GM18502 (cell line): ENCODE measurements at regions not wholly inside any gene's neighbourhood (a gene's known extent, or its start where the extent isn't known, plus 50 kb on each side); places are given as distances from the start of the nearest gene placed in this dataset.
A peak's percentile ranks its signal among the peaks of the same experiment; 100 is the strongest.
"Not testable (repeated sequence)": the region's sequence is repeated elsewhere in the genome, so short reads cannot be mapped to it uniquely, and the experiment has no call there.

Source experiments
- ATAC-seq: cut with Tn5 transposase; IDR thresholded peaks from one replicate; pipeline ENCODE4 v1.9.1; 2021; ENCODE audit warnings: mild to moderate bottlenecking; ENCODE audit not compliant: unreplicated experiment, poor library complexity

DNA sequence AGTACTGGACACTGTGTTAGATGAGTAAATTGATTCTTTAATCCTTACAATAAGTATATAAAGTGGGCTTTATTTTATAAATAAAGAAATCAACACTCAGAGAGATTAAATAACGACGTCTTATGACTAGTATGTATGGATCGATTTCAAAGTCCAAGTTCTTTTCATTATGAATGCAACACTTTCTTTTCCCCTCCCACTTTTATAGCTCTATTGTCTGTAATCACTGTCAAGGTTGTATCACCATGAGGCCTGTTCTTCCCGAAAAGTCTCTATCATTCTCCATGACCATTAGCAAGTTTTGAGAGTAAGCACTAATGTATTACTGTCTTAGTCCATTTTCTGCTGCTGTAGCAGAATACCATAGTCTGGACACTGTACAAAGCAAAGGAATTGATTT, 228.4 kb downstream of the TLR4 start:
- no peak for ATAC-seq

DNA sequence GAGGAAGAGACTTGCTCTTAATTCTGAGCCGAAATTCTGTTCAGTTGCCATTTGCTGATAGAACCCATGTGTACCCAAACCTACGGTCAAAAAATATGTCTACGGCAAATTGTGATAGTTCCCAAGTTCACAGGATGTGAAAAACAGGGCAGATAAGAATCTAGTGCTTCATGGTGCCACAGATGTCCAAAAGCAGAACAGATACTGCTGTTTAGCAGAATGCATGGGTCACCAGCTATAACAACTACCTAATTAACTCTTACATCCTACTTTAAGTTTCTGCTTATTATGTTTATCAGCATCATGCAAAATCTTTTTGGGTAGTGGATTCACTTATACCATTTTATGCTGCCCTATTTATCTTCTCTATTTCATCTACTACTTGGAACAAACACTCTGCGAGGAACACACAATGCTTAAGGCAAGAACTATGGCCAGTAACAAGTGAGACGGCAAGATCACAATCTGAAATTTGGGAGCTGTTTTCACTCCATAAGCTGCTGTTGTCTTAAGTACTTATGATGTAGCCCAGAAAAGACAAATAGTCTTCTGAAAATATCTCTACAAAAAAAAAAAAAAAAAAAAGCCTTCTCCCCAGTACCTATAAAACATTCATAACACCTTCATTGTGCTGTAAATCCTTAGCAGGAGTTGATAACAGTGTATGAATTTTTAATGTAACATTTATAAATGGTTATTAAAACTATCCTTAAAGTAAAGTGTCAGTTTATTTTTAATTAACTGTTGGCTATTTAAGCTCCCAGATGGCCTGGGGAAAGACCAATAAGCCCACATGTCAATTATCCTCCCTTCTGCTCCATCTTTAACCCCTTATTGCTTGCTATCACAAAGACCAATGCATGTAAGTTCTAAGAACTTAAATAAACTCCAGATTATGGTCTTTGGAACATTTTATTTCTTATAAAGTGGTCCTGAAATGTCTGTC, 232.3 kb downstream of the TLR4 start:
- ATAC-seq, result peak; percentile 100

DNA sequence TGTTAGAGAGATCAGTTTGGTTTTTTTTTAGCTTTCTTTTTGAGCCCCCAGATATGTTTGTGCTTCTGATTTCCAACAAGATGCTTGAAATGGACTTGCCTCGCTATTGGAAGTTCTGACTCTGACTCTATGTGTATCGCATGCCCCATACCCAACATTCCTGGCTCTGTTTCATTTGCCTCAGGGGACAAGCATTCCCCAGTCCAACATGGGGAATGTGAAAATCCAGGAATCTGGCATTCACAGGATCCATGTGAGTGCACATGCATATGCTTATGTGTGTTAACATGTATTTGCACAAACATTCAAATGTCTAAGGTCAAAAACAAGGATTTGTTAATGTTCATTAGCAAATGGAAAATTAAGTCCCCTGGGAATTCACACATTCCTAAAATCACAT, 233.9 kb downstream of the TLR4 start:
- ATAC-seq, result no peak

DNA sequence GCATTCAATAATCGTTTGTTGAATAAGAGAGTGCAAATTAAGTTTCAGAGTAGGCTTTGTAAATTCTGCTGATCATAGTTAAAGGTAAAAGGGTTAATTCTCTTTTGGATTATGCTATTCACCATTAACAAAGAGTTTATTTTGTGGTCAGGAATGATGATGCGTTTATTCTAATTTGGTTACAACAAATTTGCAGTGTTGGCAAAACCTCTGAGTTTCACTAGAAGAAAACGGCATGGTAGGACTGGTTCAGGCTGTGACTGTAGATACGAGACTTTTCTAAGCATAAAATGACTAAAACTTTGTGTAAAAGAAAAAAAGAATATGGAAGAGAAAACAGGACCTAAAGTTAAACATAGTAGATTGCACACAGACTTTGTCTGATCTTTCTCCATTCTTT, 234.7 kb downstream of the TLR4 start:
- no peak for ATAC-seq

DNA sequence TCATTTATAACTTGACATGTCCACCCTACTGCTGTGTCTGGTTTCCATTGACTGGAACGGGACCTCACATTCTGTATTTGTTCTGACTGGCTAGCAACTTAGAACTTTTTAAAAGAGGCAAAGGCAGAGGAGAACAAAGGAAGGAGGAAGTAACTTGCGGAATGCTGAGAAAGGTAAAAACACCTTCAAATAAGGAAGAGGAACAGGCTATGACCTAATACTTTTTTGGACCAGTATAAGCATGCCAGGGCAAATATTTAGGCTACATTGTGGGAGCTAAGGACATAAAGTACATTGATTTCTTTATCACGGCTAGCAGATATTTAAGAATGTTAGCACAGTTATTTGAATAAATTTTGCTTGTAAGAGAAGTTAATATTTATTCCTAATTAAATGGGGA, 240.5 kb downstream of the TLR4 start:
- not testable (repeated sequence) for ATAC-seq

DNA sequence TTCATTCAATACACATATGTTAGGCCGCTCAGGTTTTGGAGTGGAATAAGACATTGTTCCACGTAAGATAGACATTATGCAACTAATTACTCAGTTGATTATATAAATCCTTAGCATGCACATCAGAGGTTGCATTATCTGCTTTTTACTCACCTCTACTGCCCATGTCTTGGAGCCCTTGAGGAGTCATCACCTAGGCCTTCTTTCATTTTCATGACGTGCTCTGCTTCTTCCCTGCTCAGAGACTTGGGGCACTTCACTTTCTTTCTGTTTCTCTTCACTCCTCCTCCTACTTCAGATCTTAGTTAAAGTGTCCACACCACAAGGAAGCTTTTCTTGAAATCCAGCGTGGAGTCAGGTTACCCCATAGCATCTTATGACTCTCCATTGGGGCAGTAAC, 241.1 kb downstream of the TLR4 start:
- ATAC-seq, result peak; percentile 50

DNA sequence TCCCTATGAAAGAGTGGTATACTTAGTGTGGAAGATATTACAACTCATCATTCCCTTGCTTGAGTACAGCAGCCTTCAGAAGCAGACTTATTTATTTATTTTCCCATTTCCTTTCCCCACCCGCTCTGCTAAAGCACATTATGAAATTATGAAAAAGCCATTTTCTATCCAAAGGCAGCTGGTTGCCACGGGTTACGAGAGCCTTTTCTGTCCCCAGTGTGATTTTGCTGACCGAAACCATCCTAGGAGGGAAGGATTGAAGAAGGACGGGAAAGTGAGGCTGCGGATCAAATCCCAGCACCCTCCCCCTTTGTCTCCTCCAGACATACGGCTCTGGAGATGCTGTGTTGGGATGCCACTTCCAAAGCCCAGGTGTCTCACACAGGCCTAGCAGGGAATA, 246.9 kb downstream of the TLR4 start:
- ATAC-seq, result no peak

DNA sequence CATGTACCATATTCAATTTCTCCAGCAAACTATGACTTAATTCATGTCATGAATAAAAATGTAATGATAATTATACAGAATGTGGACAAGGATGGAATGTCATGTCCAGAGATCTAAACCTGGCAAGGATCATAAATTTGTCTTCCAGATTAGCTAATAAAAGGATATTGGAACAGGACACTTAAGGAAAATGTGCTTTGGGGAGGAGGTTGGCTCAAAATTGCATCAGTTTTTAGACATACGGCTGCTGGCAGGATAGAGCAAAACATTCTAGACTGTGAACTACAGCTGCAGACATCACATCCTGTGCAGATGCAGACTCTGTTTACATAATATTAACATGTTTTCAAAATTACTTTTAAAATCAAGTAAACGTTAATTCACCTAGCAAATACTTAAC, 248.4 kb downstream of the TLR4 start:
- no peak for ATAC-seq

DNA sequence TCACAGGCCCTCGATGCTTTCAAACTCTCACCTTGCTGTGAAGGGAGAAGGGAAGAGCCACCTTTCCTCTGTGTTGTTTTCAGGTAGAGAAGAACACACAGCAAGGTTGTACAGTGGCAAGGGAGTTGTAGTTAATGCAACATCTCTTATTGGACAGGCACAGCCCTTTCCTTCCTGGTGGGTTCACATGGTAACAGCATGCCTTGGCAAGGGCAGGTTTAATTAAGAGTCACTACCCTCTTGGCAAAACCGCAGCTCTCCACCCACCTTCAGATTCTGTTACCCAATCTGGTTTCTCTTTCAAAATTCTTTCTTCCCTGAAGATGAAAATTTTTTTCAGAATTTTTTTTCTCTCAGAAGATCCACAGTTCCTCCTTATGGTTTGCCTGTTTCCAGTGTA, 253.1 kb downstream of the TLR4 start:
- ATAC-seq, result no peak

DNA sequence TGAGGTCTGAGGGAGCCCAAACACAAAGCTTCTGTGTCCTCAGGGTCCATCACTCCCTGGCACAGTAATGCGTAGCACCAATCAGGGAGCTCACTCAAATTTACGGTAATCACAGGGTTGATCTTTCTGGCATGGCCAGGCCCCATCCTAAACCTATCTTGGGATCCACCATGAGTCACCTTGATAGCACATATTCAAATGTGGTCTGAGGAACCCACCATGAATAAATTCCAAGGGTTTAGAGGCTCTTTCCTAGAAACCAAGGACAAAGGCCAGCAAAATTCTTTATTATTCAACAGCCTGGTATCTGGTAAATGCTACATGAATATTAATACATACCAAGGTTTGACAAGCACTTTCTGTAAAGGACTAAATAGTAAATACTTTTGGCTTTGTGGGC, 254.5 kb downstream of the TLR4 start:
- no peak for ATAC-seq

DNA sequence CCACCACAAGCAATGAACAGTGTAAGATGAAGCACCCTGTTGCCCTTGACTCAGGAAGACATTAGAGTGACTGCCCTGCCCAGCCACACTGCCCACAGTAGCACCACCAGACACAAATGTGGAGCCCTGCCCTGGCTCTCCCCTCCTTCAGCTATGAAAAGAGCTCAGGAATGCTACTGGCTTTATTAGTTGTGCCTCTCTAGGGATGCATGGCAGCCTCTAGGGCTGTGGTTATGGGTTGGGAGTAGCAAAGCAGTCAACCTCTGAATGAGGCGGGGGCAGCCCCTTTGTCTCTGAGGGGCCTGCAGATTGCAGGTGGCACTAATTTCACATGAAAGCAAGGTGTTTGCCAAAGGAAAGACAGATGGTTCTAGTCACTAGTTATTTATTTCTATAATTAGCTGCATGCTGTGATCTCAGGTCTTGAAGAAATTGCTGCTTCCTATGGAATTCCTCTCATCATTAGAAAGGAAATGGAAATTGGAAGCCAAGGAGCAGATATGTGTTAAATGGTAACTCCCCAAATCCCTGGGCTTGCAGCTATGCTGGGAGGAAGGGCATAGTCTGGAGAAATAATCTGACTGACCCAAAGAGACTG, 259.4 kb downstream of the TLR4 start:
- no peak for ATAC-seq

DNA sequence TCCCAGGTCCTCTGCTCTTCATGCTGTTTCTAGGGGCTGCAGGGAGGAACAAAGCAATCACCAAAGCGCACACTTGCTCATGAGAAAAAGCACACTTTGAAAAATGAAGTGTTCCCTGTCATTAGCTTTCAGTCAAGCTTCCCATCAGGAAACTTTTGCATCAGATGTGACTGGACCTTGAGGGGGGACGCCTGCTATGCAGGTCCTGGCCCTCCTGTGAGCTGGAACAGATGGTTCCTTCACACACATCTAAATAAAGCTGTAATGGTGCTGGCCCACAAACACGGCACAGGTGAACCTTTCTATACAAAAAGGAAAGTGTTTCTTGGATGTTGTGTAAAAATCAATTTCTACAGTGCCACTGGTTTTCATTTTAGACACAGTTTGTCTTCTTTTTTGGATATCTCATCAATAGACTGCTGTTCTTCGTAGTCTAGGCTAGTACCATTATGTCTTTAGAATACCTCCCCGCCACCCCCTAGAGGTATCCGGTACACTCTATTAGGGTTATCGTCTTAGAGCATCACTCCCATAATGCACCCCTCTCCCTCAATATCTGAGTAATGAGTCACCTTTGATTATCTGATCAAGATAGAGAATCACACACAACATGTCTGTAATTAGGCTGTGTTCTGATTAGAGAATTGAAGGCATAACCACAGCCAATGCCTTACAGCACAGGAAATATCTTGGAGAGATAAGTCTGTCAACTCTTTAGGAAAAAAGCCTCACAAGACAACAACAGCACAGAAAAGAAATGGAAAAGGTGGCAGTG, 266.3 kb downstream of the TLR4 start:
- ATAC-seq, result no peak

DNA sequence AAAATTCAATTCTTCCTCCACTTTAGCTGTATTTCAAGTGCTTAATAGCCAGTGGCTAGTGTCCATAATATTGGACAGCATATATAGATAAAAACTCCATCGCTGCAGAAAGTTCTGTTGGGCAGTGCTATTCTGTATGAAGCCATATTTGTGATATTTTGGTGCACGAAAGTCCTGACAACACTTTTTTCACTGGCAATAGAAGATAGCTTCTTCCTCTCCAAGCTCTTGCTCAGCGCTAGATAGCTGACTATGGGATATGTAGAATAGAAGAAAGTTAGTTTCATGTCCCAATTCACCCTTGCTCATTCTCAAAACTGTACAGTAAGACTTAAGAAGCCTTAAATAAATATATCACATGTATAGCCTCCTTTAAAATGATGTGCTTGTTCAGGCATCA, 269.9 kb downstream of the TLR4 start:
- ATAC-seq, result no peak

DNA sequence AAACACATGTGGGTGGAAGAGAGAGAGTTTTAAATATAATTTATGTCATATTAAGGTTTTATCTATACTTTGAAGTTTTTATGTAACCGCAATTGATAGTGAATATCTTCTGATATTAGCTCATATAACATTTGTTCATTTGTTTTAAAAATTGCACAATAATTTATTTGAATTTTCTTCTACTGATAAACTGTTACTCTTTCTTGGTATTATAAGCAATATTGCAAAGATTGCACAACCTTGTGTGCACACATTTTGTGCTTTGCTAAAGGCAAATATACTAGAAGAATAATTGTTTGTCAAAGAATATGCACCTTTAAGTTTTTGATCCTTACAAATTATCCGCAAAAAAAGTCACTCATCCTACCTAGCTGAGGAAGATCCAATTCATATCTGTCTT, 275.7 kb downstream of the TLR4 start:
- ATAC-seq, result no peak

DNA sequence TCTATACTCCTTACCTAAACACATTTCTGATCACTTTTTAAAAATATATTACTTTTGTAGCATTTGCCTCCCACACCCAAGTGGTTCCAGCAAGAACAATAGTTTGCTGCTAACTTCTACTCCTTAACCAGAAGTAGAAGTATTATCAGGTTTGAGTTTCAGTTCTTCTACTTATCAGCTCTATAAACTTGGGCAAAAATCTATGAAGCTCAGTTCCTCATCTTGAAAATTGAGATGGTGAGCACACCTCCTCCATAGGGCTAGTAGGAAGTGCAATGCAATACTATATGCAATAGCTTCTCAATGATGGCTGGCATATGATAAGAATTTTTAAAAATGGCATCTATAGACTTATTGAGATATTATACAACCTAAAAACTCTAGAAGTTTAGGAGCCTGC, 283.7 kb downstream of the TLR4 start:
- ATAC-seq, result no peak

DNA sequence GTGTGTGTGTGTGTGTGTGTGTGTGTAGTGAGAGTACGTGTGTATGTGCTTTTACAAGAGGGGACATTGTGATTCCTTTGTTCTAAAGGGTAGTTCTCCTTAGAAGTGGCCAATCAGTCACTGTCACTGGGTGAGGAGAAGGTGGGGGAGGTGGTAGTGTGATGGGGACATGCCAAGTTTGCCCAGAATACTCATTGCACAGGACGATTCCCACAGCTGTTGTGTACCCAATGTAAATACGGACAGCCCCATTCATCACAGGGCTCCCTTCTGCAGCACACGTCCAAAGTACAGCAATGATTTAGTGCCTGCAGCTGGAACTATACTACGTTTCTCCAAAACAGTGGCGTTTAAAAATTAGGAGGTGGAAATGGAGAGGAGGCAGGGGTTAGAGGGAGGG, 287.8 kb downstream of the TLR4 start:
- ATAC-seq, result no peak

DNA sequence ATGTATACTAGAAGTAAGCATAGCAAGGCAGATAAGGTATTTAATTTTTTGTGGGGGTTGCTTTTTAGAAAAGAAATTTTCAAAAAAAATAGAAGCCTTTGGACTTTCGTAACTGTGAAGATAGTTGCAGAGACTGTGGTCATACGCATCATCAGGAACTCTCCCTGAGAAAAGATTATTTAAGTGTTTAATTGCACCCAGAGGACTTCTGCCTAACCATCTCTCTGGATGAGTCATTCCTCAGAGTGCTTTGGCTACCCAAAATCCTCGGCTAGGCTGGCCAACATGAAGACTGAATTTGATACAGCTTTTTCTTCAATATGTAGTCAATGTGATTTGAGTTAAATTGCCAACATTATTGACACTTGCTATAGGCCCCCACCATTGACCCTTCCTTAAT, 296.4 kb downstream of the TLR4 start:
- no peak for ATAC-seq

DNA sequence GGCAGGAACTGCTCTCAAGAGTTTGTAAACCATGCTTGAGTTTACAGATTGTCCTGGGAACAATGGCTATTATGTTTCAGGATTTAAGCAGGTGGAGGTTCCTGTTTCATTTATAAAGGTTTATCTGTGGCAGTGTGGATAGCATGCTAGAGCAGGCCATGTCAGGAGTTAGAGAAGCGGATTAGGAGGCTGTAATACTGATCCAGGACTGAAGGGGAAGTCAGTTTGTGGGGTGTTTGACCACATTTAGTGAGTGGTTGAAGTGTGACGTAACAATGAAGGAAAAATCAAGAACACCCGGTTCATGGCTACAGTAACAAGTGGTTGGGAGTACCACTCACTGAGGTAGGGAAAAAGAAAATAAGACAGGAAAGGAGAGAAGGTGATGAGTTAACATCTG, 299.0 kb downstream of the TLR4 start:
- no peak for ATAC-seq

DNA sequence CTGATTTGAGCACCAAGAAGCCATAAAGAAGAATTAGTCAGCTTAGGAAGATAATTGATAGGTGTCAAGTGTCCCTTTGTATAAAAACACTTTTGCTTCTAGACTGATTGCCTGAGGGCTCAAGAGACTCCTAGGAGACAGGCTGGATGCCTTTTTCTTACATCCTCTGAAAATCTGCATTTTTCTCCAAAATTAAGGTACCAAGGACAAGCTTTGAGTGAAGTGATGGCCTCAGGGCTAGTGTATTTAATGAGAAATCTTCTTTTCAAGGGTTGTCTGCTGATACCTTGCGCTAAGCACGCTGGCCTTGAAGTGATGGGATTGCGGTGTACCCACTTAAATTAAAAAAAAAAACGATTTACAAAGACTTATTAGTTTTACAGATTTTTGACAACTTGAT, 304.0 kb downstream of the TLR4 start:
- no peak for ATAC-seq

DNA sequence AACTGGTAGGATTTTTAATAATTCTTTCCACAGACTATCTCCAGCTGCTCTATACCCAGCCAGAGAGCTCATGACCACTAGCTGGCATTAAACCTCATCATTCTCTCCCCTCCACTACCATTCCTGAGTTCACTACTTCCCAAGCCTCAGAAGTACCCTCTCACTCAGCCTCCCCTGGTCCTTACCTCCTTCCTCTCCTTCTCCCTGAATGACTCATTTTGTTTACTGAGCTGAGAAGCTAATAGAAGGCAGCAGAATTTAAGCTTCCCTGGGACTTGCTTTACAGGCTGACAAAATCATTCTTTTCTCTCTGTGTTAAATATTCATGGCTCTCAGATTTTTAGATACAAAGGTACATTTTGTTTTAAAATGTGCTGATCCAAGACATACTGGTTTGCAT, 305.4 kb downstream of the TLR4 start:
- ATAC-seq, result no peak

DNA sequence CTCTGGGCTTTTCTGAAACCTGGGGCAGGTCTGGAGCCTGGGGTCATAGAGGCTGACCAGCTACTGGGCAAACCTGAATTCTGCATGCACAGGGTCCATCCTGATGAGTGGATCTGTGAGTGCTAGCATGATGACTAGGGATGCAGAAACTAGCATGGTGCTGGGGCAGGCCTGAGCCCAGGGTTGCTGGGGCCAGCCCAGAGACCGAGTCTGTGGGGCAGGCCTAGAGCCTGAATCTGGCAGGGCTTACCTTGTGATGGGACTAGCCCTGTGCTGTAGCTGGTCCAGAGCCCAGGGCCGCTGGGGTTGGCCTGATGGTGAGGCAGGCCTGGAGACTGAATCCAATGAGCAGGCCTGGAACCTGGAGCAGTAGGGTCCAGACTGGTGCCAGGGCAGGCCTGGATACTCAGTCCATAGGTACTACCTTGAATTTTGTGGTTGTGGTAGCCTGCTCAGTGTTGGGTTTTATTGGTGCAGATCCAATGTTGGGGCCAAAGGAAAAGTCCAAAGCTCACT, 313.5 kb downstream of the TLR4 start:
- no peak for ATAC-seq
